ENCODE measurements at regions not wholly inside any gene's neighbourhood (a gene's known extent, or its start where the extent isn't known, plus 50 kb on each side); places are given as distances from the start of the nearest gene placed in this dataset.
"Not testable (repeated sequence)": the region's sequence is repeated elsewhere in the genome, so short reads cannot be mapped to it uniquely, and the experiment has no call there.

- H3K9me3 ChIP-seq; H3K4me3 ChIP-seq; H3K27ac ChIP-seq; DNase-seq; H3K27me3 ChIP-seq; H3K4me1 ChIP-seq; H3K36me3 ChIP-seq; intact Hi-C loops (cut with DNase I): not testable (repeated sequence)
- ATAC-seq = peak; percentile 90 to 97 (median 95)
- WGBS, 2 donors = no CpG with 5 or more reads among the region's 5 CpGs
Measured at GRCh38 chr1:146298575-146298897, 69.7 kb upstream of the NOTCH2NLA start.

- H3K27ac ChIP-seq; H3K4me1 ChIP-seq; H3K9me3 ChIP-seq; DNase-seq; H3K36me3 ChIP-seq; intact Hi-C loops (cut with DNase I); H3K4me3 ChIP-seq; H3K27me3 ChIP-seq: not testable (repeated sequence)
- peak; percentile 61 to 88 (median 70) for ATAC-seq
- no CpG with 5 or more reads among the region's 68 CpGs for WGBS, 2 donors
Measured at GRCh38 chr1:146297781-146298574, 69.2 kb upstream of the NOTCH2NLA start.

- H3K36me3 ChIP-seq; intact Hi-C loops (cut with DNase I); H3K9me3 ChIP-seq; H3K27me3 ChIP-seq; H3K4me3 ChIP-seq; DNase-seq; H3K4me1 ChIP-seq; H3K27ac ChIP-seq: not testable (repeated sequence)
- no CpG with 5 or more reads among the region's 9 CpGs for WGBS, 2 donors
- peak; percentile 67 to 85 (median 75) for ATAC-seq
Measured at GRCh38 chr1:146292940-146293936, 64.4 kb upstream of the NOTCH2NLA start.

GRCh38 chr1:146292424-146292823 is 63.6 kb upstream of the NOTCH2NLA start:
- intact Hi-C loops (cut with DNase I); DNase-seq; H3K4me3 ChIP-seq; ATAC-seq; H3K36me3 ChIP-seq; H3K4me1 ChIP-seq; H3K27ac ChIP-seq; H3K27me3 ChIP-seq; H3K9me3 ChIP-seq: not testable (repeated sequence)
- WGBS, 2 donors = no CpG with 5 or more reads among the region's 4 CpGs

- DNase-seq; H3K36me3 ChIP-seq; H3K4me1 ChIP-seq; intact Hi-C loops (cut with DNase I); H3K4me3 ChIP-seq; H3K27me3 ChIP-seq; H3K9me3 ChIP-seq; ATAC-seq; H3K27ac ChIP-seq: not testable (repeated sequence)
- no CpG with 5 or more reads among the region's 6 CpGs for WGBS, 2 donors
Measured at GRCh38 chr1:146287881-146288280, 59.1 kb upstream of the NOTCH2NLA start.

- H3K4me3 ChIP-seq; intact Hi-C loops (cut with DNase I); H3K36me3 ChIP-seq; H3K9me3 ChIP-seq; H3K4me1 ChIP-seq; H3K27ac ChIP-seq; H3K27me3 ChIP-seq; DNase-seq: not testable (repeated sequence)
- no CpG with 5 or more reads among the region's 1 CpG for WGBS, 2 donors
- peak; percentile 49 to 79 (median 56) for ATAC-seq
Measured at GRCh38 chr1:146284760-146285159, 55.9 kb upstream of the NOTCH2NLA start.

GRCh38 chr1:146283527-146283880 is 54.7 kb upstream of the NOTCH2NLA start:
- H3K27me3 ChIP-seq; H3K36me3 ChIP-seq; ATAC-seq; H3K27ac ChIP-seq; H3K4me3 ChIP-seq; H3K4me1 ChIP-seq; DNase-seq; intact Hi-C loops (cut with DNase I); H3K9me3 ChIP-seq: not testable (repeated sequence)
- WGBS, 2 donors = no CpG with 5 or more reads among the region's 3 CpGs

- H3K27me3 ChIP-seq = not testable (repeated sequence)
Measured at GRCh38 chr1:146282807-146283526, 54.1 kb upstream of the NOTCH2NLA start.

GRCh38 chr1:146281522-146281921 is 52.7 kb upstream of the NOTCH2NLA start:
- ATAC-seq = peak in 6 of 8 donors; percentile 20 to 51 (median 39)
- H3K27ac ChIP-seq; H3K36me3 ChIP-seq; DNase-seq; H3K27me3 ChIP-seq; intact Hi-C loops (cut with DNase I); H3K4me1 ChIP-seq; H3K4me3 ChIP-seq; H3K9me3 ChIP-seq: not testable (repeated sequence)
- WGBS, 2 donors = no CpG with 5 or more reads among the region's 4 CpGs

More at GRCh38 chr1:146282807-146283526, 54.1 kb upstream of the NOTCH2NLA start:
- no CpG with 5 or more reads among the region's 5 CpGs for WGBS, 2 donors
- ATAC-seq; H3K4me3 ChIP-seq; H3K4me1 ChIP-seq; H3K27ac ChIP-seq; DNase-seq; H3K36me3 ChIP-seq; H3K9me3 ChIP-seq; intact Hi-C loops (cut with DNase I): not testable (repeated sequence)

GRCh38 chr1:146278758-146279157 is 49.9 kb upstream of the NOTCH2NLA start:
- intact Hi-C loops (cut with DNase I); DNase-seq; H3K27ac ChIP-seq; H3K36me3 ChIP-seq; H3K4me3 ChIP-seq; H3K27me3 ChIP-seq; H3K9me3 ChIP-seq; H3K4me1 ChIP-seq: not testable (repeated sequence)
- no CpG with 5 or more reads among the region's 2 CpGs for WGBS, 2 donors
- ATAC-seq = peak in 3 of 8 donors; percentile 7 to 20 (median 9)
